ENCODE measurements at regions not wholly inside any gene's neighbourhood (a gene's known extent, or its start where the extent isn't known, plus 50 kb on each side); places are given as distances from the start of the nearest gene placed in this dataset.

- TF ChIP-seq, protein P1, sequence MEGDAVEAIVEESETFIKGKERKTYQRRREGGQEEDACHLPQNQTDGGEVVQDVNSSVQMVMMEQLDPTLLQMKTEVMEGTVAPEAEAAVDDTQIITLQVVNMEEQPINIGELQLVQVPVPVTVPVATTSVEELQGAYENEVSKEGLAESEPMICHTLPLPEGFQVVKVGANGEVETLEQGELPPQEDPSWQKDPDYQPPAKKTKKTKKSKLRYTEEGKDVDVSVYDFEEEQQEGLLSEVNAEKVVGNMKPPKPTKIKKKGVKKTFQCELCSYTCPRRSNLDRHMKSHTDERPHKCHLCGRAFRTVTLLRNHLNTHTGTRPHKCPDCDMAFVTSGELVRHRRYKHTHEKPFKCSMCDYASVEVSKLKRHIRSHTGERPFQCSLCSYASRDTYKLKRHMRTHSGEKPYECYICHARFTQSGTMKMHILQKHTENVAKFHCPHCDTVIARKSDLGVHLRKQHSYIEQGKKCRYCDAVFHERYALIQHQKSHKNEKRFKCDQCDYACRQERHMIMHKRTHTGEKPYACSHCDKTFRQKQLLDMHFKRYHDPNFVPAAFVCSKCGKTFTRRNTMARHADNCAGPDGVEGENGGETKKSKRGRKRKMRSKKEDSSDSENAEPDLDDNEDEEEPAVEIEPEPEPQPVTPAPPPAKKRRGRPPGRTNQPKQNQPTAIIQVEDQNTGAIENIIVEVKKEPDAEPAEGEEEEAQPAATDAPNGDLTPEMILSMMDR (IDR thresholded peaks at IDR 0.05), result no peak
- TF ChIP-seq FOXS1 (CRISPR knock-in tag; IDR thresholded peaks at IDR 0.05), result no peak
- no peak for TF ChIP-seq CEBPB (IDR thresholded peaks at IDR 0.05)
- no peak for TF ChIP-seq POLR2A (IDR thresholded peaks at IDR 0.05; ENCODE audit: low read length)
- TF ChIP-seq EP300 (IDR thresholded peaks at IDR 0.05), result no peak
- TF ChIP-seq SMC3 (IDR thresholded peaks at IDR 0.05), result no peak
- no peak for TF ChIP-seq JUN (IDR thresholded peaks at IDR 0.05)
- TF ChIP-seq REST (IDR thresholded peaks at IDR 0.05), result no peak
Measured at GRCh38 chr5:153233933-153234332, 256.5 kb upstream of the GRIA1 start.
